ENCODE measurements at regions not wholly inside any gene's neighbourhood (a gene's known extent, or its start where the extent isn't known, plus 50 kb on each side); places are given as distances from the start of the nearest gene placed in this dataset.

DNA sequence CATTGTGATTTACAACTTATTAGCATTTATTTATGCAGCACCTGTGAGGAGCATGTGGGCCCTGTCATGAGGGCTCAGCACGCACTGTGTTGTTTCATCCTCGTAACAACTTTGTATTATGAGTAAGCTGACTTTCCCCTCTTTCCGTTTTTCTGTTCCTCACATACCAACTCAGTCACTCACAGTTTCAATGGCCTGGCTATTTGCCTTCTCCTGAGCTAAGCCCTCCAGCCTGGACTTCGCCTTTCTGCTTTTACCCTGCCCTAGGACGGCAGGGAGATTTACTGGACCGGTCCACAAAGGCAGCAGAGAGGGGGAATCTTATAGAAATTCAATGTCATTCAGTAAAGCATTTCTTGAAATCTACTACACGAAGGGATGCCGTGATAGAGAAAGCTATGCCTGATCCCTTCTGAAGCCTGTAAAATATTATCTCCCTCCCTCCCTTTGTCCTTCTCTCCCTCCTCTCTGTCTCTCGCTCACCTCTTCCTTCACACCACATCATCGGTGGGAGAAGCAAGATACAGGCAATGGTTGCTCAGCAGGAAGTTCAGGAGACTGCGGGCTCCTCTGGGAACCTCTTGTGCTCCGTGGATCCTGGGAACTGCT lies 219.2 kb upstream of the TBX3 start:
- DNase-seq (ENCODE audit: insufficient read length, low spot score) (no peak), FAIRE-seq (no peak)
- no peak for TF ChIP-seq POLR2A (IDR thresholded peaks at IDR 0.05; ENCODE audit: low read depth, low read length)

DNA sequence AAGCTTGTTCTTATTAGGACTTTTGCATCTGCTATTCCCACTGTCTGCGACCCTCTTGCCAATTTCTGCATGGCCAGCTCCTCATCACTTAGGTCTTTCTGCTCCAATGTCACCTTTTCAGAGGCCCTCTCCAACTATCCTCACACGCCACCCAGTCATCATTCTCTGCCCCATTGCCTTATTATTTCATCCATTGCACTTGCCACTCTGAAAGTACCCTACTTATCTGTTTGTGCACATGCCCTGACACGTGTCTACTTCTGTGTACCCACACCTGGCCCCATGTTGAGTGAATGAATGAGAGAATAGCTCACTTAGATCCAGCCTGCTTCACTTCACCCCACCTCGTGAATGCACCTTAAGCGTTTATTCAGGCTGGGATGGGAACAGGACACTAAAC lies 218.7 kb upstream of the TBX3 start:
- FAIRE-seq (no peak), DNase-seq (ENCODE audit: insufficient read length, low spot score) (no peak)
- no peak for TF ChIP-seq POLR2A (IDR thresholded peaks at IDR 0.05; ENCODE audit: low read depth, low read length)

DNA sequence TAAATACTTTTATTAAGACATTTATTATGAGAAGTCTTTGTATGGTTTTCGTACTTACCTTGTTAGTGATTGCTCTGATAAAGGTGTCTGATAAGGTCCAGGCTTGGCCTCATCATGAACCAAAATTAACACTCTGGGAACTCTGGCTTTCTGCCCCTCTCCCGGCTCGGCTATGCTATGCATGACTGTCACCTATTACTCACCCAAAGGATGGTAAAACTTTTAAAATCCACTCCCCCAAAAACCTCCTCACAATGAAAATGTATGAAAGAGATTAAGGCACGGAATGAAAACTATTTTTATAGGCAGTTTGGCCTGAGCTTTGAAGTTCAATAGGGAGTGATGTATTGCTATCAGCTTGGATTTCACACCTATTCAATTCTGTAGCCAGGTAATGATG lies 217.3 kb upstream of the TBX3 start:
- no peak for TF ChIP-seq POLR2A (IDR thresholded peaks at IDR 0.05; ENCODE audit: low read depth, low read length)
- FAIRE-seq (no peak), DNase-seq (ENCODE audit: insufficient read length, low spot score) (no peak)

GRCh38 chr12:114898159-114898558 lies 214.2 kb upstream of the TBX3 start:
- DNase-seq (ENCODE audit: insufficient read length, low spot score) (no peak), FAIRE-seq (no peak)
- no peak for TF ChIP-seq POLR2A (IDR thresholded peaks at IDR 0.05; ENCODE audit: low read depth, low read length)

GRCh38 chr12:114895827-114896226 lies 211.9 kb upstream of the TBX3 start:
- no peak for DNase-seq (ENCODE audit: insufficient read length, low spot score)
- no peak for TF ChIP-seq POLR2A (IDR thresholded peaks at IDR 0.05; ENCODE audit: low read depth, low read length)
- FAIRE-seq: no peak

DNA sequence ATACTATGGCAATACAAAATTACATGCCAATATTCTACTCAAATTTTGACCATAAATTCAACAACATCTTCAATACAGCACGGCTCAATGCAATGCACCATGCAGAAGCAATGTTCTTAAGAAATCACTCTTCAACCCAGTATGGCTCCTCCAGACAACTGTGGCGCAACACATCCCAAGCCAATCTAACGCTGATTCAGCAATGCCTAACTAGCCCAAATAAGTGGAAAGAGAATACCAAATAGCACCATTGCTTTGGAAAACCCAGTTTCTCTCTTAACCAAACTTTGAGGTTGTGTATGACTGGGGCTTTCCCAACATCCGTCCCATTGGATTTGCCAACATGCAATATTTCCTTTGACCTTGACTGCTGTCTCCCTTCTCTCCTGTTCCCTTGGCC lies 211.1 kb upstream of the TBX3 start:
- DNase-seq (ENCODE audit: insufficient read length, low spot score) (no peak), FAIRE-seq (no peak)
- TF ChIP-seq POLR2A (IDR thresholded peaks at IDR 0.05; ENCODE audit: low read depth, low read length): no peak

DNA sequence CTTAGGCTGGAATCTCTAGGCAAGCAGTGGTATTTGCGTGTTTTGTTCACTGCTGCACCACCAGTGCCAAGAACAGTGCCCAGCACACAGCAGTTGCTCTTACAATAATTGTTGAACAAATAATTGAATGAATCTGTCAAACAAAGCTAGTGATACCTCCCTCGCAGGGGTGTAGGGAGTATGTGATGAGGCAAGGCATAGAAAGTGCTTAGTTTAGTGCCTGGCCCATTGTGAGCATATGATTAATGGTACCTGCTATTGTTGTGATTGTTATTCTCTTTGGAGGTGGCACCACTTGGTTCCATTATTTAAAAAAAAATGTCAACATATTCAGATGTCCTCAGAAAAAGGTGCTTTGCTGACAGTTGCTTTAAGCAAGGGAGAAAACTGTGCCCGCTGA lies 210.1 kb upstream of the TBX3 start:
- no peak for TF ChIP-seq POLR2A (IDR thresholded peaks at IDR 0.05; ENCODE audit: low read depth, low read length)
- FAIRE-seq (no peak), DNase-seq (ENCODE audit: insufficient read length, low spot score) (no peak)

GRCh38 chr12:114888928-114889584 lies 205.1 kb upstream of the TBX3 start:
- FAIRE-seq: no peak
- TF ChIP-seq POLR2A (IDR thresholded peaks at IDR 0.05; ENCODE audit: low read depth, low read length): no peak
- no peak for DNase-seq (ENCODE audit: insufficient read length, low spot score)

- FAIRE-seq: peak; percentile 68
- TF ChIP-seq POLR2A (IDR thresholded peaks at IDR 0.05; ENCODE audit: low read depth, low read length): no peak
- DNase-seq (ENCODE audit: insufficient read length, low spot score): no peak
Measured at GRCh38 chr12:114888448-114888847, 204.5 kb upstream of the TBX3 start.

DNA sequence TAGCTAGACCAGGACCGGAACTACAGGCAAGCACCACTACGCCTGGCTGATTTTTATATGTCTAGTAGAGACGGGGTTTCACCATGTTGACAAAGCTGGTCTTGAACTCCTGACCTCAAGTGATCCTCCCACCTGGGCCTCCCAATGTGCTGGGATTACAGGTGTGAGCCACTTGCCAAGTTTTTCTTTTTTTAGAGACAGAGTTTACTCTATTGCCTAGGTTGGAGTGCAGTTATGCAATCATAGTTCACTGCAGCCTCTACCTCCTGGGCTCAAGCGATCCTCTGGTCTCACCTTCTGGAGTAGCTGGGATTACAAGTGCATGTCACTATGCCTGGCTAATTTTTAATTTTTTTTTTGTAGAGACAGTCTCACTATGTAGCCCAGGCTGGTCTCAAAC lies 201.5 kb upstream of the TBX3 start:
- FAIRE-seq (no peak), DNase-seq (ENCODE audit: insufficient read length, low spot score) (no peak)
- no peak for TF ChIP-seq POLR2A (IDR thresholded peaks at IDR 0.05; ENCODE audit: low read depth, low read length)

- DNase-seq (ENCODE audit: insufficient read length, low spot score) (no peak), FAIRE-seq (no peak)
- TF ChIP-seq POLR2A (IDR thresholded peaks at IDR 0.05; ENCODE audit: low read depth, low read length): no peak
Measured at GRCh38 chr12:114884575-114884974, 200.6 kb upstream of the TBX3 start.

DNA sequence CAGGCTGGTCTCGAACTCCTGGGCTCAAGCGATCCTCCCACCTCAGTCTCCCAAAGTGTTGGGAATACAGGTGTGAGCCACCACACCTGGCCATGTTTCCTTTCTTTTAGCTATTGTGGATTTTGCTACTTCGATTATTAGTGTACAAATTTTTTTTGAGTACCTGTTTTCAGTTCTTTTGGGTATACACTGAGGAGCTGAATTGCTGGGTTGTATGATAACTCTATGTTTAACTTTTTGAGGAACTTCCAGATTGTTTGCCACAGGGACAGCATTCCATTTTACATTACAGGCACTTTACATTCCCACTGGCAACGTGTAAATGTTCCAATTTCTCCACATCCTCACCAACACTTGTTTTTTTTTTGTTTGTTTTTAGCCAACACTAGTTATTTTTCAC lies 198.1 kb upstream of the TBX3 start:
- FAIRE-seq (no peak), DNase-seq (ENCODE audit: insufficient read length, low spot score) (no peak)
- no peak for TF ChIP-seq POLR2A (IDR thresholded peaks at IDR 0.05; ENCODE audit: low read depth, low read length)

DNA sequence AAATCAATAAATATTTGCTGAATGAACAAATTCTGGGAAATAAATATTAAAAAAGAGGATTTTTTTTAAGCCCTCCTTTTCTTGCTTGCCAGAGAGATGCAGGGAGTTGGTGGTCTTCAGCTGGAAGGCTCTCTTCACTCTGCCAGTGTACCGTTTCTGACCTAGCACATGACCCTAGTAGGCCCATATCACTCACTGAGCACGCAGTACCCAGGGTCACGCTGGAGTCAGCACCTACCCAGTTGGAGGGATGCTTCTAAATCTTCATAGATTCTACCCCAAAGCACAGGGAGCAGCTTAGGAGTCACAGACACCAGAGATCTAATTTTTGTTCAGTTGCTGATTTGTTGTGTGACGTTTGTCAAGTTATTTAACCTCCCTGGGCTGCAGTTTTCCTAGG lies 195.4 kb upstream of the TBX3 start:
- no peak for TF ChIP-seq POLR2A (IDR thresholded peaks at IDR 0.05; ENCODE audit: low read depth, low read length)
- FAIRE-seq (no peak), DNase-seq (ENCODE audit: insufficient read length, low spot score) (no peak)

GRCh38 chr12:114878781-114879180 lies 194.8 kb upstream of the TBX3 start:
- FAIRE-seq (no peak), DNase-seq (ENCODE audit: insufficient read length, low spot score) (no peak)
- no peak for TF ChIP-seq POLR2A (IDR thresholded peaks at IDR 0.05; ENCODE audit: low read depth, low read length)

DNA sequence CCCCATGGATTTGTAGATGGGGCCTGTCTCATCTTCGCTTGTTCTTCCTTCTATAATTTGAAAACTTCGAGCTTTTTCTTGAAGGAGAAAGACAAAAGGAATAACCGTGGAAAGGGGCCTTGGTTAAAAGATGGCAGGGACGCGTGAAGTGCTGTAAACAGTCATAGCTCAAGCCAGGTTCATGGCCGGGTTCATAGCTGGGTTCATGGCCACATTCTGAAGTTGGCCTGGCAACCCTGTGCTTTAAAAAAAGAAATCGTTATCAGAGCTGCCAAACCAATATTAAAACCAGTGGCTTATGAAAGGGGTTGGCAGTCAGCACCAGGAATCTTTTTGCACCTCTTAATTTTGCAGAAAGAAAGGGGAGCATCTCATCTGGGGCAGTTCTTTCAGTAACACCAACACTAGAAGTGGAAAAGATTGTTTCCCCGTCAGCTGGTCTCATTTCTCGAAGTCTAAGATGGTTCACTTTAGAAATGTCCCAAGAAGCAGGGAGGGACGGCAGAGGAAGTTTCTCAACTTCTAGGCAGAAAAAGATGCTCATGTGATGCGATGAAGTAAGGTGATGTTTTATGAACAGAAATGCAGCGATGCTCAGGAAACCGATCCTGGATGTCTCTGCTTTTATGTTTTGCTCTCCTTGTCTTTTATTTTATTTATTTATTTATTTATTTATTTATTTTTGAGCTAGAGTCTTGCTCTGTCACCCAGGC lies 193.1 kb upstream of the TBX3 start:
- FAIRE-seq (no peak), DNase-seq (ENCODE audit: insufficient read length, low spot score) (no peak)
- TF ChIP-seq POLR2A (IDR thresholded peaks at IDR 0.05; ENCODE audit: low read depth, low read length): no peak

Data from H54 (cell line).